Fibroblast of gingiva (primary cell): ENCODE measurements at regions not wholly inside any gene's neighbourhood (a gene's known extent, or its start where the extent isn't known, plus 50 kb on each side); places are given as distances from the start of the nearest gene placed in this dataset.
A peak's percentile ranks its signal among the peaks of the same experiment; 100 is the strongest.
"Not testable (repeated sequence)": the region's sequence is repeated elsewhere in the genome, so short reads cannot be mapped to it uniquely, and the experiment has no call there.

Source experiments
- DNase-seq: peaks from one replicate; pipeline ENCODE4 v3.0.0-alpha.2; 2011; ENCODE audit warnings: low read depth

- DNase-seq, result peak; percentile 37
These were observed 106.3 kb upstream of the RNU6-1 start for GRCh38 chr15:67945951-67946700.

GRCh38 chr15:67946701-67947100 is 106.9 kb upstream of the RNU6-1 start:
- no peak for DNase-seq

DNA sequence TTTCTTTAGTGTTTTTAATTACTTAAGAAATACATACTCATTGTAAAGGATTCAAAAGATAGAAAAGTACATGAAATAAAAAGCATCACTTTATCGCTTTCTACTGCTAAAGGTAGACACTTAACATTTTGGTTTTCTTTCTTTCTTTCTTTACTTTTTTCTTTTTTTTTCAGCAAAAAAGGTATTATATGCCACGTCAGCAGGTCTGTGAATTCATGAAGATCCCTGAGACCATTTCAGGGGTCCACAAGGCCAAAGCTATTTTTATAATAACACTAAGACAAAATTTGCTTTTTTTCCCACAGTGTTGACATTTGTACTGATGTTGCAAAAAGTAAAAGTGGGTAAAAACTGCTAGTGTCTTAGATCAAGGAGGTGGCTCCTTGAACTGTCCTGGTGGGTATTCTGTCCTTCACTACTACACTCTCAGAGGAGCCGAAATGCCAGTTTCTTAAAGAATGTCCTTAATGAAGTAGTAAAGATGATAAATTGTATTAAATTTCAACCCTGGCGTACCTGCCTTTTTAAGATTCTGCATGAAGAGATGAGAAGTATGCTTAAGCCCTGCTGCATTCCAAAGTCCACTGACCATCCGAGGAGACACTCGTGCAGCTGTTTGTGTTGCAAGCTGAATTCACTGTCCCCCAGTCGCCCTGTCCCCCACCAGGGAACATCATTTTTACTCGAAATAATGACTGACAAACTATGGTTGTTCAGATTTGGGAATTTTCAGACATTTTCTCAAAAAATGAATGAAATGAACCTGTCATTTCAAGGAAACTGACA is 106.7 kb upstream of the PIAS1 start:
- no peak for DNase-seq

DNA sequence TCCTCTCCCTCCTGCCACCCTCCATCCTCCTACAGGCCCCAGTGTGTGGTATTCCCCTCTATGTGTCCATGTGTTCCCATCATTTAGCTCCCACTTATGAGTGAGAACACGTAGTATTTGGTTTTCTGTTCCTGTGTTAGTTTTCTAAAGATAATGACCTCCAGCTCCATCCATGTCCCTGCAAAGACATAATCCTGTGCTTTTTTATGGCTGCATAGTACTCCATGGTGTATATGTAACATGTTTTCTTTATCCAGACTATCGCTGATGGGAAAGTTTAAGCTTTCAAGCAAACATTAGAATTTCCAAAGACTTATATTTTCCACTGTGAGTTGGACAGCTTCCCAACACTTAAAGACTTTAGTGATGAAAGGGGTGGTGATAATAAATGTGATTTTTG is 105.9 kb upstream of the PIAS1 start:
- no peak for DNase-seq

GRCh38 chr15:67951187-67951586 is 102.9 kb upstream of the PIAS1 start:
- not testable (repeated sequence) for DNase-seq

DNA sequence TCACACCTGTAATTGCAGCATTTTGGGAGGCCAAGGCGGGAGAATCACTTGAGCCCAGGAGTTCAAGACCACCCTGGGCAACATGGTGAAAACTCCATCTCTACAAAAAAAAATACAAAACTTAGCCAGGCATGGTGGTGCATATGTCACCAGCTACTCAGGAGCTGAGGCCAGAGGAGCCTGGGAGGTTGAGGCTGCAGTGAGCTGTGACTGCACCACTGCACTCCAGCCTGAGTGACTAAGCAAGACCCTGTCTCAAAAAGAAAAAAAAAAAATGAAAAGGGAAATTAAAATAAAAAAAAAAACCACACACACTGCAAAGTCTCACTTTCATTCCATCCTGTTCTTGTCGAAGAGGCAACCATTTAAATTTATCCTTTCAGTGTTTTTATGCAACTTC is 100.8 kb upstream of the PIAS1 start:
- no peak for DNase-seq

GRCh38 chr15:67955252-67955651 is 98.9 kb upstream of the PIAS1 start:
- DNase-seq, result peak; percentile 12

- DNase-seq, result no peak
These were observed 96.5 kb upstream of the PIAS1 start for GRCh38 chr15:67957435-67958132.

DNA sequence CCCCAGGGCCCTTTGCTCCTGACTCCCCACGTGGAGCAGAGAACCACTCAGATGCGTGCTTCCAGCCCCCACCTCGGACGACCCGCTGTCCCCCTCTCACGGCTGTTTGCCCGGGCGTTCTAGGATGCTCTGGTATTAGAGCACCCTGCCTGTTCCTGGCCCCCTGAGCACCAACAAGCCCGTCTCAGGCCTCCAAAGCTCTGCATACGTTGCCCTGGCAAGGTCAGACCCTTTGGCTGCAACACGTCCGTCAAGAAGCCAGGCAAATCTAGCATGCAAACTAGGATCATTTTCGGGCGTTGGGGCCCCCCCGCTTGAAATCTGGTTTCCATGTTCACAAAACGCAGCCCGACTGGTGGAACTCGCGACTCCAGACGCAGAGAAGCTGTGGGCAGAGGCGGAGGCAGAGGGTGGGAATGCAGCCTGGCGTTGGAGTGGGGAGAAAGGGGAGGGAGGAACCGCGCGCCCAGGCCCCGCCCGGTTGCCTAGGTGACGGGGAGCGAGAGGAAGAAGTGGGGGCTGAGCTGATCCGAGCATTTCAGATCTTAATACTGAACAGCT is 86.2 kb upstream of the PIAS1 start:
- DNase-seq, result peak; percentile 32

- no peak for DNase-seq
These were observed 85.6 kb upstream of the PIAS1 start for GRCh38 chr15:67968564-67968963.

GRCh38 chr15:67968966-67969365 is 85.1 kb upstream of the PIAS1 start:
- no peak for DNase-seq

GRCh38 chr15:67969892-67970291 is 84.2 kb upstream of the PIAS1 start:
- DNase-seq, result no peak

DNA sequence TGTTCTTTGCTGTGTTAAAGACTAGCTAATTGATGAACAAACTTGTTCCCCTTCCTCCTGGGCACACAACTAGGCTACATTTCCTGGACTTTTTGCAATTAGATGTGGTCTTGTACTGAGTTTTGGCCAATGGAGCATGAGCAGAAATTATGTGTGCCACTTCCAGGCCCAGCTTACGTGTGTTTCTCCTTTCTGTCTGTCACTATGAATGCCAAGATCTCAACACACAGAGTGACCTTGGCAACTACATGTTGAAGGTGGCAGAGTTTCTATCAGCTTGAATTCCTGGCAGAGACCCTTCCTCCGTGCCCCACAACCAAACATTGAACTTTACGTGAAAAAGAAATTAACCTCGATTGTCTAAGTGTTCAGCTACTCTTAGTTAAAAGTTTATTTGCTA is 81.7 kb upstream of the PIAS1 start:
- DNase-seq, result no peak

GRCh38 chr15:67973846-67974245 is 80.3 kb upstream of the PIAS1 start:
- DNase-seq, result no peak

- DNase-seq, result no peak
These were observed 77.5 kb upstream of the PIAS1 start for GRCh38 chr15:67976506-67977073.

- DNase-seq, result no peak
These were observed 76.6 kb upstream of the PIAS1 start for GRCh38 chr15:67977414-67978089.

GRCh38 chr15:67979281-67979680 is 74.8 kb upstream of the PIAS1 start:
- no peak for DNase-seq

DNA sequence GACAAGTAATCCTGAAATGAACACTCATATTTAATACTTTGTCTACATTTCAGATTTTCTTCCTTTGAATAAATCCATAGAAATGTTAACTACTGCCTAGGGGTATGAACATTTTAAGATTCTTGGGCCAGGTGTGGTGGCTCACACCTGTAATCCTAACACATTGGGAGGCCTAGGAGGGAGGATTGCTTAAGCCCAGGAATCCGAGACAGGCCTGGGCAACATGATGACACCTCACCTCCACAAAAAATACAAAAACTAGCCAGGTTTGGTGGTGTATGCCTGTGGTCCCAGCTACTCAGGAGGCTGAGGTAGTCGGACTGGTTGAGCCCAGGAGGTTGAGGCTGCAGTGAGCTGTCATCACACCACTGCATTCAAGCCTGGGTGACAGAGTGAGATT is 73.9 kb upstream of the PIAS1 start:
- DNase-seq, result no peak

DNA sequence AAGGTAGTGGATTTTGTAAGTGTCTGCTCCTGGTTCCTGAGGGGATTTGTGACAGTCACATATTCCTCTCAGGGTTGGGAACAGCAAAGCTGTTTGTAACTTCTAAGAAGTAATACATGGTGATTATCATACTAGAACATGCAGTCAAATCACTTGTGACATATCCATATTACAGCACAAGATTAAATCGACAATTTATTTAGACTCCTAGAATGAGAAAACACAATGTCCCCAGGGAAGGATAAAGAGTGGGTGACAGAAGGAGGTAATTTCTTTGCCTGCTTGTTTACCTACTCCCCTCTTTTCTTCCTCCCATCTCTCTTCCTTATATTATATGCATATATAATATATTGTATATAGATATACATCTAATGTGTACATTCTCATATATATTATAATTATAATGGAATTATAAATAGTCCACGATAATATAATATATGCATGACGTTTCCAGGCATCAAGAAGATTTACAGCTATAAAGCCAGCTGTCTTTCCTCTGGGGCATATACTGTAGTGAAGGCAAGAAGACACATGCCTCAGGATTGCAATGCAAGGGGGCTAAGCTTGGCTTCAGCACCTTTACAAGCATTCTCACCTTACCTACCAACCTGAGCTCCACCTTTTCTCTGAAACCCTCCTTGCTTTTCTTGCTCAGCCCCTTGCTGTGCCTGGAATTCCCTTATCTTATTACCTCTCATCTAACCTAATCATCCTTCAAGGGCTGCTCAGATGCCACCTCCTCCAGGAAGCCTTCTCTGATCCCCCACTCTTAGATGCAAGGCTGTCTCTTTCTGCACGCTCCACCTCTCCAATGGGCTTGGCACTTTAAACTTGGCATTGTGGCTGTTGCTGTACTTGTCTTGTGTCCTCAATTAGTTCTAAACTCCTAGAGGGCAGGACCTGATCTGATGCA is 73.1 kb upstream of the PIAS1 start:
- no peak for DNase-seq

GRCh38 chr15:67981848-67982247 is 72.3 kb upstream of the PIAS1 start:
- DNase-seq, result no peak

- DNase-seq, result no peak
These were observed 62.4 kb upstream of the PIAS1 start for GRCh38 chr15:67991706-67992105.
